Activated CD8-positive, alpha-beta memory T cell treated with anti-CD3 and anti-CD28 coated beads, Interleukin-2, amount 50 U/mL, for 4 hours (primary cell): ENCODE measurements at regions not wholly inside any gene's neighbourhood (a gene's known extent, or its start where the extent isn't known, plus 50 kb on each side); places are given as distances from the start of the nearest gene placed in this dataset.
"Not testable (repeated sequence)": the region's sequence is repeated elsewhere in the genome, so short reads cannot be mapped to it uniquely, and the experiment has no call there.

Experiments
- DNase-seq: peaks from one replicate; pipeline ENCODE4 v3.0.0-alpha.2; 2020

GRCh38 chr10:64148607-64149006 lies 627.4 kb downstream of the REEP3 start:
- DNase-seq = no peak

GRCh38 chr10:64156166-64156565 lies 635.0 kb downstream of the REEP3 start:
- DNase-seq = no peak

GRCh38 chr10:64158551-64158950 lies 637.4 kb downstream of the REEP3 start:
- DNase-seq = no peak

- no peak for DNase-seq
Measured at GRCh38 chr10:64159910-64160872, 639.0 kb downstream of the REEP3 start.

- no peak for DNase-seq
Measured at GRCh38 chr10:64170791-64171190, 649.6 kb downstream of the REEP3 start.

GRCh38 chr10:64173826-64174225 lies 652.6 kb downstream of the REEP3 start:
- no peak for DNase-seq

GRCh38 chr10:64174666-64175255 lies 653.6 kb downstream of the REEP3 start:
- no peak for DNase-seq

- DNase-seq = no peak
Measured at GRCh38 chr10:64175271-64175962, 654.2 kb downstream of the REEP3 start.

GRCh38 chr10:64182671-64183070 lies 661.5 kb downstream of the REEP3 start:
- no peak for DNase-seq

- DNase-seq = no peak
Measured at GRCh38 chr10:64191286-64191685, 670.1 kb downstream of the REEP3 start.

- peak; percentile 9 for DNase-seq
Measured at GRCh38 chr10:64196638-64197315, 675.6 kb downstream of the REEP3 start.

GRCh38 chr10:64201936-64202335 lies 680.7 kb downstream of the REEP3 start:
- DNase-seq = no peak

GRCh38 chr10:64204504-64204903 lies 683.3 kb downstream of the REEP3 start:
- DNase-seq = not testable (repeated sequence)

GRCh38 chr10:64206409-64206808 lies 685.2 kb downstream of the REEP3 start:
- DNase-seq = no peak

- DNase-seq = no peak
Measured at GRCh38 chr10:64209561-64209960, 688.4 kb downstream of the REEP3 start.

- no peak for DNase-seq
Measured at GRCh38 chr10:64210211-64210610, 689.0 kb downstream of the REEP3 start.

- DNase-seq = no peak
Measured at GRCh38 chr10:64211466-64211865, 690.3 kb downstream of the REEP3 start.

GRCh38 chr10:64215088-64215487 lies 693.9 kb downstream of the REEP3 start:
- no peak for DNase-seq

GRCh38 chr10:64219271-64220025 lies 698.2 kb downstream of the REEP3 start:
- no peak for DNase-seq

- no peak for DNase-seq
Measured at GRCh38 chr10:64234489-64234888, 713.3 kb downstream of the REEP3 start.

- no peak for DNase-seq
Measured at GRCh38 chr10:64257704-64258103, 736.5 kb downstream of the REEP3 start.

GRCh38 chr10:64261092-64261491 lies 739.9 kb downstream of the REEP3 start:
- DNase-seq = no peak
